A549 (cell line): ENCODE measurements at regions not wholly inside any gene's neighbourhood (a gene's known extent, or its start where the extent isn't known, plus 50 kb on each side); places are given as distances from the start of the nearest gene placed in this dataset.

Experiments used
- CTCF ChIP-seq: fragments of >200 bp; sonication (Bioruptor Twin); formaldehyde crosslinking; IDR thresholded peaks from 3 replicates; pipeline ENCODE4 v1.5.1; 2016
- EP300 ChIP-seq, 2 experiments: fragments of >200 bp; sonication (Bioruptor Twin); formaldehyde crosslinking; IDR thresholded peaks; 2 replicates in 1 of 2; 3 replicates in 1 of 2; pipeline ENCODE4 v1.6.1; 2016 to 2017
- FOSL2 ChIP-seq, 2 experiments: fragments of 450-650 bp in 1 of 2; fragments of >200 bp in 1 of 2; sonication (Bioruptor Twin) in 1 of 2; formaldehyde crosslinking; IDR thresholded peaks; 2 replicates each; pipeline versions ENCODE4 v1.5.0 to v1.6.1; 2016 to 2020; ENCODE audit warnings: mild to moderate bottlenecking in 1 of 2, moderate library complexity in 1 of 2
- NFE2L2 ChIP-seq: fragments of 150-350 bp; conservative IDR thresholded peaks from 2 replicates; pipeline ENCODE4 v1.6.1; 2014; ENCODE audit warnings: low read length
- NR3C1 ChIP-seq: fragments of >200 bp; sonication (Bioruptor Twin); formaldehyde crosslinking; IDR thresholded peaks from 3 replicates; pipeline ENCODE4 v1.6.1; 2017
- PHF8 ChIP-seq: fragments of 200-600 bp; sonication (generic); IDR thresholded peaks from 2 replicates; pipeline ENCODE4 v1.6.1; 2016; ENCODE audit warnings: low read depth, mild to moderate bottlenecking, antibody characterized with exemption, moderate library complexity, borderline replicate concordance
- POLR2A ChIP-seq: IDR thresholded peaks from 2 replicates; pipeline ENCODE4 v1.6.1; 2012; ENCODE audit warnings: mild to moderate bottlenecking, low read length
- RCOR1 ChIP-seq: fragments of 150-350 bp; IDR thresholded peaks from 2 replicates; pipeline ENCODE4 v1.6.1; 2014; ENCODE audit warnings: antibody characterized with exemption, low read length, low read depth
- TF ChIP-seq, protein P1 (sequence below): fragments of 450-650 bp; IDR thresholded peaks from 2 replicates; pipeline ENCODE4 v1.6.1; 2014; ENCODE audit warnings: antibody characterized with exemption

GRCh38 chr10:26626066-26626465 lies 71.4 kb upstream of the PDSS1 start:
- TF ChIP-seq EP300 (IDR thresholded peaks at IDR 0.05) (no peak), CTCF (no peak), POLR2A (no peak), FOSL2 (IDR thresholded peaks at IDR 0.05) (no peak), FOSL2 (CRISPR knock-in tag; IDR thresholded peaks at IDR 0.05) (no peak), NFE2L2 (no peak), PHF8 (no peak), RCOR1 (no peak), NR3C1 (no peak)
- TF ChIP-seq, protein P1, sequence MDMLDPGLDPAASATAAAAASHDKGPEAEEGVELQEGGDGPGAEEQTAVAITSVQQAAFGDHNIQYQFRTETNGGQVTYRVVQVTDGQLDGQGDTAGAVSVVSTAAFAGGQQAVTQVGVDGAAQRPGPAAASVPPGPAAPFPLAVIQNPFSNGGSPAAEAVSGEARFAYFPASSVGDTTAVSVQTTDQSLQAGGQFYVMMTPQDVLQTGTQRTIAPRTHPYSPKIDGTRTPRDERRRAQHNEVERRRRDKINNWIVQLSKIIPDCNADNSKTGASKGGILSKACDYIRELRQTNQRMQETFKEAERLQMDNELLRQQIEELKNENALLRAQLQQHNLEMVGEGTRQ: no peak
